ENCODE measurements at regions not wholly inside any gene's neighbourhood (a gene's known extent, or its start where the extent isn't known, plus 50 kb on each side); places are given as distances from the start of the nearest gene placed in this dataset.

DNA sequence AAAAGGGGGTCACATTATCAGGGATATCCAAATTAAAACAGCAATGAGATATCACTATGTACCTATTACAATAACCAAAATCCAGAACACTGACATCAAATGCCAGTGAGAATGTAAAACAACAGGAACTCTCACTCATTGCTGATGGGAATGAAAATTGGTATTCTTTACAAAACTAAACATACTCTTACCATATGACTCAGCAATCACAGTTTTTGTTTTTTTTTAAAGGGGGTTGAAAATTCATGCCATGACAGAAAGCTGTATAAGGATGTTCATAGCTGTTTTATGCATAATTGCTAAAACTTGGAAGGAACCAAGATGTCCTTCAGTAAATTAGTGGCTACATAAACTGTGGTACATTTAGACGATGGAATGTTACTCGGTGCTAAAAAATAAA lies 71.6 kb upstream of the SLITRK1 start:
- DNase-seq, result no peak

DNA sequence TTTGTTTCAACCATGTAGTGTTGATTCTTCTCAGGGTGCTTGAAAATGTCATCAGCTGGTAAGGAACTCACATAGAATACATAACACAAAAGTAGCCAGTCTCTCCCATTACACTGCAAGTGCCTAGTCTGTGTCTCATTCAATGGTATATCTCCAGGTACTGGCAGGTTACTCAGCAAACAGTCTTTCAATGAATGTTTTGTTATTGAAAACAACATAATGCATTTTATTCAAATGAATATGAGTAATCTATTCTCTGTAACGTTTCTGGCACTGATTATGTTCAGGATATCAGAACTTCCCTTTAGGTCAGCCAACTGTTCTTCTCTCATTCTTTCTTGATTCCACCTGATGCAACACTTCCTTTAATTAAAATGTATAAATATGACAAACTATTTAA lies 68.0 kb upstream of the SLITRK1 start:
- DNase-seq, result no peak

DNA sequence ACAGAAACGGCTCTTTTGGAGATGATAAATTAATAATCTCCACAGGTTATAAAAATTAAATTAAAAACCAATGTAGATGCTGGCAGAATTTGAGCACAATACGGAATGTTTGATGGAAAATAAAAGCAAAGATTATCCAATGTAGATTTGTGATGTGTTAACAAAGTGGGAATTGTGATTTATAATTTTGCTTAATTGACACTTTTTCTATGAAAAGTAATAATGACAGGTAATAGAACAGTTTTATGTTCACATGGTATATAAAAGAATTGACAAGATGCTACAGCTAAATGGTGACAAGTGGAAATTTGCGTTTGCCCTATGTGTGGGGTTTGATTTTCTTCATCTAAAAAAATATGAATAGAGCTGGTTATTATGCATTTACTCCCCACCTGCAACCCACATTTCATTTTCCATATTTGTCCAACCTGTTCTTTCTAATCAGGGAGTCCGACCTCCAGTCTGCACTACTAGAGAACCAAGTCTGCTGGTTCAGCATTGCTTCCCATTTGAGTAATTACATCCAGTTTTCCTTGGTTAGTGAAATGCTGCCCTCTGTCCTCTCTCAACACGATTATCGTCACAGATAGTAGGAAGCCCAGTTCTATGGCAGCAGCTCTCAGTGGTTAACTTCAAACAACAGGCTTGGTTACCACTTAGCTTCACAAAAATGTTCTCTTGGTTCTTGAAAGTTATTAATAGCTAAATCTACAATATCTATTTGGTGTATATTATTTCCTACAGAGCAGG lies 61.4 kb upstream of the SLITRK1 start:
- DNase-seq, result peak in 1 of 2 experiments; percentile 1

DNA sequence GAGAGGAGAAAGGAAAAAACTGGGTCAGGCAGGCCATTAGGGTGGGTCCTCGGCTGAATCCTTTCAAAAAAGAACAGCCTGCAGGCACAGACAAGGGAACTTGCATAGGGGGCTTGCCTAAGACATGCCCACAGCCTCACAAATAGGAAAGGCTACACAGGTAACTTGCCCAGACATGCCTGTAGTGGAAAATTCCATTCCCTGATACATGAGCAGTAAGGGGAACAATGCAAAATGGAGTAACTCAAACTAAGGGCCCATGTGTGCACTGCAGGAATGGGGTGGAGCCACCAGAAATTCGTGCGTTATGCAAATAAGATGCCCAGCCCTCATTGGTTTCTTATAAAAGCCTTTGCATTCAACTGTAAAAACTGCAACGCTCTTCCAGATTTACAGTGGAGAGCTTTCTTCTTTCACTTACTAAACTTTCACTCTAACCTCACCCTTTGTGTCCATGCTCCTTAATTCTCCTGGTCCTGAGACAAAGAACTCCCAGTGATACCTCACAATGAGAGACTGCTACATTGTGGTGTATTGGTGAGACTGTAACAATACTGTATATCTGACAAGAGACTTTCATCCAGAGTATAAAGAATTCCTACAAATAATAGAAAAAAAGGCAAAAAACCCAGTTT lies 59.5 kb upstream of the SLITRK1 start:
- DNase-seq, result no peak

DNA sequence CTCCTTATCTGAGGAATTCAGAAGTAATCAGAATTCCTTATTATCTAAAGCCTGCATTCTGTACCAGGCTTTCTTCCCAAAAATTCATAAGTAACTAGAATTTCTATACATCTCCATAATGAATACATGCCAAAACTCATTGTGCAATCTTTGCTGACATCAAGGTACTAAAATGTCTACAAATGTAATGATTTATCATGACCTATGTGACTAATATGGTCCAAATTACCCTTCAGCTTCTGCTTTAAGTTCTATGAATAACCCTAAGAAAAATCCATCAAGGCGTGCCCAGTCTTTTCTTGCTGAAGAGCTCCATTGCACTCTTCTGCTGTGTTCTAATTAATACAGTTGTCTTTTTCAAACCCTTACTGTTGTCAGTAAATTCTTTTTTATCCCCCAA lies 58.5 kb upstream of the SLITRK1 start:
- no peak for DNase-seq

DNA sequence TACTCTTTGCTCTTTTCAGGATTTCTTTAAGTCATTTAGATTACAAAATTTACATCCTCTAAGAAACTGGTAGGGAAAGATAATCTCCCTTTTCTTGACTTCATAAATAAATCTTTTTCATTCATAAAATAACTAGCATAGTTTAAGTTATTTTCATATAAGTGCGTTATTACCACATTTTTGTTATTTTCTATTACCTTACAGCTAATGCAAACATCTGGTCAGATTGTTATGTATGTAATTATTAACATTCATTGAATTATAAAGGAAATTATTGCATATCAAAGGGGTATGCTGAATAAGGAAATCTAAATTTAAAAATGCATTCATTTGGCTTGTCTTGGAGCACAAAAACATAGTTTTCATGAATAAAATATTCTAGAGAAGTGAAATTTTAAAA lies 55.3 kb upstream of the SLITRK1 start:
- no peak for DNase-seq

DNA sequence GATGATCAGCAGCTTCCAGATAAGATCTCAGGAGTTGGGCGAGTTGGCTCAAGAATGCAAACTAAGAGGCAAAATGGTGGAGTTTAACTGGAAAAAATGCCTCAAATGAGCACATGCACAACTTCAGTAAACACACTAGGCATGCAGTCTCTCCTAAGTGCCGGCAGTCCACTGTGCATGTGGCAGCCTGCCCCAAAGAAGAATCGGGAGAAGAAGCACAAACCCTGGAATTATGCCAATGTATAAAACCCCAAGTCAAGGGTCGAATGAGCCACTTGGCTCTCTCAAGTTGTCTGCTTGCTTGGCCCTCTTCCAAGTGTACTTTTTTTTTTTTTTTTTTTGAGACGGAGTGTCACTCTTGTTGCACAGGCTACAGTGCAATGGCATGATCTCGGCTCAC lies 53.3 kb upstream of the SLITRK1 start:
- no peak for DNase-seq
